ENCODE measurements at regions not wholly inside any gene's neighbourhood (a gene's known extent, or its start where the extent isn't known, plus 50 kb on each side); places are given as distances from the start of the nearest gene placed in this dataset.

GRCh38 chr2:64730551-64731262, 77.0 kb upstream of the SERTAD2 start (continued):
- TF ChIP-seq PRDM10 (tag by site-specific recombination; IDR thresholded peaks at IDR 0.05), result peak; percentile 53
- TF ChIP-seq ZFHX2 (tag by site-specific recombination; conservative IDR thresholded peaks at IDR 0.05), result no peak
- peak; percentile 80 for TF ChIP-seq PRDM6 (tag by site-specific recombination; IDR thresholded peaks at IDR 0.05)
- TF ChIP-seq ZNF112 (tag by site-specific recombination; IDR thresholded peaks at IDR 0.05), result no peak
- no peak for TF ChIP-seq ZNF350 (tag by site-specific recombination; IDR thresholded peaks at IDR 0.05)
- no peak; the same call in 1 of the 2 replicates for TF ChIP-seq ZNF121 (tag by site-specific recombination; IDR thresholded peaks at IDR 0.05)
- TF ChIP-seq ZNF239 (tag by site-specific recombination; IDR thresholded peaks at IDR 0.05), result no peak
- no peak for TF ChIP-seq ZNF169 (tag by site-specific recombination; IDR thresholded peaks at IDR 0.05)
- no peak for TF ChIP-seq ZSCAN18 (tag by site-specific recombination; IDR thresholded peaks at IDR 0.05)
- peak; percentile 81 for TF ChIP-seq KLF16 (tag by site-specific recombination; IDR thresholded peaks at IDR 0.05)
- TF ChIP-seq ZNF473 (tag by site-specific recombination; IDR thresholded peaks at IDR 0.05), result no peak
- TF ChIP-seq ZNF558 (tag by site-specific recombination; IDR thresholded peaks at IDR 0.05), result peak; percentile 77
- no peak for TF ChIP-seq ZBTB26 (tag by site-specific recombination; optimal IDR thresholded peaks at IDR 0.05)
- TF ChIP-seq YY1 (tag by site-specific recombination; IDR thresholded peaks at IDR 0.05), result 0 out of 2 replicates have a peak, but pooled peaks have one; percentile 29
- no peak for TF ChIP-seq ZNF37A (tag by site-specific recombination; IDR thresholded peaks at IDR 0.05)
- no peak for TF ChIP-seq ZNF529 (tag by site-specific recombination; IDR thresholded peaks at IDR 0.05; ENCODE audit: insufficient replicate concordance)
- no peak for TF ChIP-seq CTCF (tag by site-specific recombination; IDR thresholded peaks at IDR 0.05)
- no peak for TF ChIP-seq ZBTB20 (tag by site-specific recombination; IDR thresholded peaks at IDR 0.05)
- TF ChIP-seq ZNF423 (tag by site-specific recombination; IDR thresholded peaks at IDR 0.05), result no peak
- no peak for TF ChIP-seq HOXA7 (CRISPR knock-in tag; IDR thresholded peaks at IDR 0.05; ENCODE audit: borderline replicate concordance)
- TF ChIP-seq ZNF776 (tag by site-specific recombination; IDR thresholded peaks at IDR 0.05; ENCODE audit: borderline replicate concordance), result no peak
- TF ChIP-seq ZBTB7A (tag by site-specific recombination; IDR thresholded peaks at IDR 0.05; ENCODE audit: low read depth), result no peak
- TF ChIP-seq GLI2 (tag by site-specific recombination; IDR thresholded peaks at IDR 0.05; ENCODE audit: borderline replicate concordance, low read depth), result no peak
- peak; percentile 44; the same call in 1 of the 2 replicates for TF ChIP-seq KLF10 (tag by site-specific recombination; IDR thresholded peaks at IDR 0.05)
- TF ChIP-seq ZNF791 (tag by site-specific recombination; IDR thresholded peaks at IDR 0.05), result no peak
- no peak for TF ChIP-seq BCL11B (tag by site-specific recombination; IDR thresholded peaks at IDR 0.05; ENCODE audit: low read depth)
- no peak for TF ChIP-seq ZNF266 (tag by site-specific recombination; IDR thresholded peaks at IDR 0.05; ENCODE audit: low read depth)
- TF ChIP-seq ZIC2 (tag by site-specific recombination; IDR thresholded peaks at IDR 0.05), result no peak
- TF ChIP-seq ZNF202 (tag by site-specific recombination; IDR thresholded peaks at IDR 0.05; ENCODE audit: borderline replicate concordance), result no peak

Measured in HEK293 (cell line).